ENCODE measurements at regions not wholly inside any gene's neighbourhood (a gene's known extent, or its start where the extent isn't known, plus 50 kb on each side); places are given as distances from the start of the nearest gene placed in this dataset.
"Not testable (repeated sequence)": the region's sequence is repeated elsewhere in the genome, so short reads cannot be mapped to it uniquely, and the experiment has no call there.

GRCh38 chr6:80434691-80435350 lies 328.4 kb downstream of the BCKDHB start:
- ATAC-seq (no peak), DNase-seq (ENCODE audit: low spot score in 2 of 2) (no peak)
- Mint-ChIP-seq H3K9me3 (peaks cover 10 to 11% of the 10 kb centered on the region in 2 donors), H3K27ac (no peak overlapping the region), H3K36me3 (peaks cover 0 to 21% of the 10 kb centered on the region in 2 donors)

GRCh38 chr6:80433673-80434025 lies 327.2 kb downstream of the BCKDHB start:
- ATAC-seq, result no peak
- H3K36me3 Mint-ChIP-seq, result peaks cover 0 to 26% of the 10 kb centered on the region in 2 donors

GRCh38 chr6:80433010-80433672 lies 326.7 kb downstream of the BCKDHB start:
- Mint-ChIP-seq H3K27ac (no peak overlapping the region), H3K36me3 (peaks cover 0 to 26% of the 10 kb centered on the region in 2 donors), H3K9me3 (peaks cover 10 to 11% of the 10 kb centered on the region in 2 donors)
- ATAC-seq (no peak), DNase-seq (ENCODE audit: low spot score in 2 of 2) (no peak)

More at GRCh38 chr6:80433673-80434025, 327.2 kb downstream of the BCKDHB start:
- Mint-ChIP-seq H3K9me3 (peaks cover 10 to 11% of the 10 kb centered on the region in 2 donors), H3K27ac (no peak overlapping the region)
- no peak for DNase-seq (ENCODE audit: low spot score in 2 of 2)

- ATAC-seq (no peak), DNase-seq (ENCODE audit: low spot score in 2 of 2) (no peak)
- no peak overlapping the region for H3K27ac Mint-ChIP-seq
- H3K9me3 Mint-ChIP-seq, result peaks cover 20 to 24% of the 10 kb centered on the region in 2 donors
- peaks cover 23 to 46% of the 10 kb centered on the region in 2 donors for H3K36me3 Mint-ChIP-seq
These were observed 318.8 kb downstream of the BCKDHB start for GRCh38 chr6:80425089-80425823.

GRCh38 chr6:80411486-80411885 lies 305.0 kb downstream of the BCKDHB start:
- DNase-seq (ENCODE audit: low spot score in 2 of 2), result no peak
- ATAC-seq, result no peak
- Mint-ChIP-seq H3K36me3 (peaks cover 6 to 37% of the 10 kb centered on the region in 2 donors), H3K27ac (no peak overlapping the region), H3K9me3 (peaks cover 14 to 31% of the 10 kb centered on the region in 2 donors)

GRCh38 chr6:80407976-80408375 lies 301.5 kb downstream of the BCKDHB start:
- not testable (repeated sequence) for DNase-seq (ENCODE audit: low spot score in 2 of 2); ATAC-seq; H3K27ac Mint-ChIP-seq

GRCh38 chr6:80404889-80405288 lies 298.4 kb downstream of the BCKDHB start:
- peaks cover 9 to 16% of the 10 kb centered on the region in 2 donors for H3K9me3 Mint-ChIP-seq
- no peak overlapping the region for H3K27ac Mint-ChIP-seq
- peaks cover 0 to 16% of the 10 kb centered on the region in 2 donors for H3K36me3 Mint-ChIP-seq
- no peak for ATAC-seq
- no peak for DNase-seq (ENCODE audit: low spot score in 2 of 2)

More at GRCh38 chr6:80407976-80408375, 301.5 kb downstream of the BCKDHB start:
- peaks cover 9 to 18% of the 10 kb centered on the region in 2 donors for H3K9me3 Mint-ChIP-seq
- peaks cover 0 to 27% of the 10 kb centered on the region in 2 donors for H3K36me3 Mint-ChIP-seq

GRCh38 chr6:80403365-80403764 lies 296.9 kb downstream of the BCKDHB start:
- ATAC-seq (no peak), DNase-seq (ENCODE audit: low spot score in 2 of 2) (no peak)
- peaks cover 0 to 18% of the 10 kb centered on the region in 2 donors for H3K36me3 Mint-ChIP-seq
- peaks cover 14 to 15% of the 10 kb centered on the region in 2 donors for H3K9me3 Mint-ChIP-seq
- H3K27ac Mint-ChIP-seq, result no peak overlapping the region

GRCh38 chr6:80402266-80402665 lies 295.8 kb downstream of the BCKDHB start:
- Mint-ChIP-seq H3K9me3 (peaks cover 17 to 20% of the 10 kb centered on the region in 2 donors), H3K27ac (no peak overlapping the region)
- no peak for DNase-seq (ENCODE audit: low spot score in 2 of 2)

More at GRCh38 chr6:80402266-80402665, 295.8 kb downstream of the BCKDHB start:
- H3K36me3 Mint-ChIP-seq, result peaks cover 0 to 21% of the 10 kb centered on the region in 2 donors
- ATAC-seq, result no peak

Data from activated naive CD4-positive, alpha-beta T cell treated with anti-CD3 and anti-CD28 coated beads, Interleukin-2, amount 50 U/mL, for 72 hours (primary cell).